Peyer's patch (tissue), 4 donors: ENCODE measurements at regions not wholly inside any gene's neighbourhood (a gene's known extent, or its start where the extent isn't known, plus 50 kb on each side); places are given as distances from the start of the nearest gene placed in this dataset.
"Not testable (repeated sequence)": the region's sequence is repeated elsewhere in the genome, so short reads cannot be mapped to it uniquely, and the experiment has no call there.

Experiments used
- DNase-seq, 3 donors: peaks; one replicate each; pipeline ENCODE4 v3.0.0-alpha.2; 2017 to 2019
- H3K27ac ChIP-seq, 4 donors: fragments of 200-600 bp; sonication (generic); one replicate each; pipeline ENCODE4 v1.5.1; 2016 to 2019
- H3K27me3 ChIP-seq, 2 donors: fragments of 200-600 bp; sonication (generic); one replicate each; pipeline ENCODE4 v1.5.1; 2019
- H3K36me3 ChIP-seq, 3 donors: fragments of 200-600 bp; sonication (generic); one replicate each; pipeline ENCODE4 v1.5.1; 2016 to 2019
- H3K4me1 ChIP-seq, 4 donors: fragments of 200-600 bp; sonication (generic); one replicate each; pipeline ENCODE4 v1.5.1; 2016 to 2019
- H3K4me3 ChIP-seq, 4 donors: fragments of 200-600 bp; sonication (generic); 1 replicate in 3 of 4; 2 replicates in 1 of 4; pipeline ENCODE4 v1.5.1; 2016 to 2019; ENCODE audit warnings: mild to moderate bottlenecking in 1 of 4
- H3K9me3 ChIP-seq, 4 donors: fragments of 200-600 bp; sonication (generic); one replicate each; pipeline ENCODE4 v1.5.1; 2016 to 2019; ENCODE audit warnings: mild to moderate bottlenecking in 1 of 4
- POLR2A ChIP-seq, 2 donors: fragments of 450-650 bp; IDR thresholded peaks; one replicate each; pipeline ENCODE4 v1.5.1; 2017; ENCODE audit warnings: antibody characterized with exemption in 2 of 2, mild to moderate bottlenecking in 2 of 2, moderate library complexity in 2 of 2
- TF ChIP-seq, protein P1 (sequence below), 6 experiments: fragments of 450-650 bp in 4 of 6; fragments of 200-600 bp in 2 of 6; sonication (generic) in 1 of 6; IDR thresholded peaks; one replicate each; pipeline ENCODE4 v1.5.1; 2017 to 2019; ENCODE audit warnings: antibody characterized with exemption in 6 of 6, mild to moderate bottlenecking in 3 of 6, moderate library complexity in 1 of 6

GRCh38 chr15:62907275-62907674 lies 135.3 kb upstream of the TPM1 start:
- H3K27me3 ChIP-seq = no peaks in the 10 kb centered on the region
- TF ChIP-seq, protein P1, sequence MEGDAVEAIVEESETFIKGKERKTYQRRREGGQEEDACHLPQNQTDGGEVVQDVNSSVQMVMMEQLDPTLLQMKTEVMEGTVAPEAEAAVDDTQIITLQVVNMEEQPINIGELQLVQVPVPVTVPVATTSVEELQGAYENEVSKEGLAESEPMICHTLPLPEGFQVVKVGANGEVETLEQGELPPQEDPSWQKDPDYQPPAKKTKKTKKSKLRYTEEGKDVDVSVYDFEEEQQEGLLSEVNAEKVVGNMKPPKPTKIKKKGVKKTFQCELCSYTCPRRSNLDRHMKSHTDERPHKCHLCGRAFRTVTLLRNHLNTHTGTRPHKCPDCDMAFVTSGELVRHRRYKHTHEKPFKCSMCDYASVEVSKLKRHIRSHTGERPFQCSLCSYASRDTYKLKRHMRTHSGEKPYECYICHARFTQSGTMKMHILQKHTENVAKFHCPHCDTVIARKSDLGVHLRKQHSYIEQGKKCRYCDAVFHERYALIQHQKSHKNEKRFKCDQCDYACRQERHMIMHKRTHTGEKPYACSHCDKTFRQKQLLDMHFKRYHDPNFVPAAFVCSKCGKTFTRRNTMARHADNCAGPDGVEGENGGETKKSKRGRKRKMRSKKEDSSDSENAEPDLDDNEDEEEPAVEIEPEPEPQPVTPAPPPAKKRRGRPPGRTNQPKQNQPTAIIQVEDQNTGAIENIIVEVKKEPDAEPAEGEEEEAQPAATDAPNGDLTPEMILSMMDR (IDR thresholded peaks at IDR 0.05) = no peak
- TF ChIP-seq POLR2A (IDR thresholded peaks at IDR 0.05) = no peak
- no peaks in the 10 kb centered on the region for H3K9me3 ChIP-seq
- no peak overlapping the region for H3K27ac ChIP-seq
- no peaks in the 10 kb centered on the region for H3K36me3 ChIP-seq
- DNase-seq = no peak
- H3K4me1 ChIP-seq = no peaks in the 10 kb centered on the region
- H3K4me3 ChIP-seq = no peak overlapping the region

- H3K4me1 ChIP-seq, H3K9me3 ChIP-seq, H3K27me3 ChIP-seq, H3K27ac ChIP-seq, H3K4me3 ChIP-seq, H3K36me3 ChIP-seq, DNase-seq: not testable (repeated sequence)
Measured at GRCh38 chr15:62908341-62908740, 134.2 kb upstream of the TPM1 start.

DNA sequence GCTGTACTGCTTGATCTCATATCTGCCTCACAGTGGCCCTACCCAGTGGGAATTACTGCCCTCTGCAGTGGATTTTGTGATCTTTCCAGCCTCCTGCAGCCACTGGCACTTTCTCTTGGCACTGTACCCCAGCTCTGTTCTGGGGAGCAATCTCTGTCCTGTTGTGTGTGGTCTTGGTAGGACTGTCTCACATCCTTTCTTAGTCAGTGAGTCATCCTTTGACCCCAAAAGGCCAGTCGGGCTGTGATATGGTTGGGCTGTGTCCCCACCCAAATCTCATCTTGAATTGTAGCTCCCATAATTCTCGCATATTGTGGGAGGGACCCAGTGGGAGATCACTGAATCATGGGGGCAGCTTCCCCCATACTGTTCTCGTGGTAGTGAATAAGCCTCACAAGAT lies 133.3 kb upstream of the TPM1 start:
- Histone ChIP-seq H3K36me3 (no peaks in the 10 kb centered on the region), H3K4me3 (no peak overlapping the region), H3K9me3 (no peaks in the 10 kb centered on the region), H3K4me1 (no peaks in the 10 kb centered on the region), H3K27me3 (no peaks in the 10 kb centered on the region), H3K27ac (no peak overlapping the region)
- no peak for TF ChIP-seq POLR2A (IDR thresholded peaks at IDR 0.05)
- TF ChIP-seq, protein P1 (IDR thresholded peaks at IDR 0.05) = peak in 2 of 6 experiments; percentile 10 to 15
- no peak for DNase-seq

DNA sequence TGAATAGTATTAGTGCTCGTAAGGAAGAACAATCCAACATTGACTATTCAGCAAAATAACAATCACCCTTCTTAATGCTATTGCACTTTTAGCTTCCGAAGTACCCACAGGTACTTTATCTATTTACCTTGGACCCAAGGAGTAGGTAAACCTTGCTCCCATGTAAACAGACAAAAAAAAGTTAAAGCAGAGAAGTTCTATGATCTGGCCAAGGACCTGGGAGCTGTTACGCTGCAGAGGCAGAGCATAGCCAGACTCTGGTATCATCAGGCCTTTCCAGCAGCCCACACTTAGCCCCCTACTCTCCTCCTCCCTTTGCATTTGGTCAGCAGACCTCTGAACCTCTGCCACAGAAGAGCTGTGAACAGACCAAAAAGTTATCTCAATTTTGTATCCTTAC lies 130.3 kb upstream of the TPM1 start:
- H3K36me3 ChIP-seq = no peaks in the 10 kb centered on the region
- no peaks in the 10 kb centered on the region for H3K4me1 ChIP-seq
- TF ChIP-seq POLR2A (IDR thresholded peaks at IDR 0.05) = no peak
- TF ChIP-seq, protein P1 (IDR thresholded peaks at IDR 0.05) = no peak
- no peaks in the 10 kb centered on the region for H3K9me3 ChIP-seq
- no peak for DNase-seq
- H3K27ac ChIP-seq = no peak overlapping the region
- no peak overlapping the region for H3K4me3 ChIP-seq
- H3K27me3 ChIP-seq = no peaks in the 10 kb centered on the region

DNA sequence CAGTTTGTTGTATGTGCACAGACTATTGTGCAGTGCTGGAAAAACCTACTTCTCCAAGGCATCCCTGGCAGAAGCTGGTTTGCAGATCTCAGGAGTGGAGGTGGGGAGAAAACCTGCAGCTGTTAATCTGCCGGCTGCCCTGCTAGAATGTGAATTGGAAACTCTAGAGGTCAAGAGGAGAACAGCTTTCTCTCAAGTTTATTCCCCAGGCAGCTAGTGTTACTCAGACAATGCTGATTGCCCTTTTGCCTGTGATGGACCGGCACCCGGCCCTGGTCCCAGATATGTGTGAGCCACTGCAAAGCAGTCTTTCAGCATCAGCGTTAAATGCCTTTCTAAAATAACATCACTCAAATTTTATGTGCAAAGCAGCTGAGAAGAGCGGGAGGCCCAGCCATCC lies 129.7 kb upstream of the TPM1 start:
- Histone ChIP-seq H3K36me3 (no peaks in the 10 kb centered on the region), H3K27ac (no peak overlapping the region), H3K4me3 (no peak overlapping the region), H3K27me3 (no peaks in the 10 kb centered on the region), H3K9me3 (no peaks in the 10 kb centered on the region), H3K4me1 (no peaks in the 10 kb centered on the region)
- DNase-seq = no peak
- TF ChIP-seq, protein P1 (IDR thresholded peaks at IDR 0.05) = no peak
- no peak for TF ChIP-seq POLR2A (IDR thresholded peaks at IDR 0.05)

GRCh38 chr15:62913246-62913645 lies 129.3 kb upstream of the TPM1 start:
- Histone ChIP-seq H3K27ac (no peak overlapping the region), H3K4me1 (no peaks in the 10 kb centered on the region)

More at GRCh38 chr15:62913246-62913645, 129.3 kb upstream of the TPM1 start:
- no peaks in the 10 kb centered on the region for H3K36me3 ChIP-seq
- DNase-seq = no peak
- H3K9me3 ChIP-seq = no peaks in the 10 kb centered on the region
- TF ChIP-seq POLR2A (IDR thresholded peaks at IDR 0.05) = no peak
- TF ChIP-seq, protein P1 (IDR thresholded peaks at IDR 0.05) = no peak
- H3K4me3 ChIP-seq = no peak overlapping the region
- no peaks in the 10 kb centered on the region for H3K27me3 ChIP-seq
